ENCODE measurements at regions not wholly inside any gene's neighbourhood (a gene's known extent, or its start where the extent isn't known, plus 50 kb on each side); places are given as distances from the start of the nearest gene placed in this dataset.
"Not testable (repeated sequence)": the region's sequence is repeated elsewhere in the genome, so short reads cannot be mapped to it uniquely, and the experiment has no call there.

DNA sequence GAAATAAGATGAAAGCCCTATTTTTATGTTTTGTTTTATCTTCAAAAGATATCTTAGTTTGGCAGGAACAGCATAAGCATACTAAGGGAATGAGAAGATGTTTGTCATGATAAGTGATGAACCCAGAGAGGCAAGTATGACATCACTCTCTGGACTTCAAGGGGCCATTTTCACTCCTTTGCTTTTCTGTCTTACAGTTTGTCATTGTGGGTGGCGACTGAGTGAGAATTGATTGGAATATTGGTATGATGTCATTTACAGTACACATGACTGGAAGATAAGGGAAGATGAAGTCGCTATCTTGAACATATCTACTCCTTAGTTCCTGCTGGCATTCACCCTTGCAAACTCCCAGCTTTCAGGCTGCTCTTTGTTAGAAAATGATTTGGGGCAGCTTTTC, 258.1 kb upstream of the RAB4A start:
- no peak for DNase-seq (ENCODE audit: low read depth)

DNA sequence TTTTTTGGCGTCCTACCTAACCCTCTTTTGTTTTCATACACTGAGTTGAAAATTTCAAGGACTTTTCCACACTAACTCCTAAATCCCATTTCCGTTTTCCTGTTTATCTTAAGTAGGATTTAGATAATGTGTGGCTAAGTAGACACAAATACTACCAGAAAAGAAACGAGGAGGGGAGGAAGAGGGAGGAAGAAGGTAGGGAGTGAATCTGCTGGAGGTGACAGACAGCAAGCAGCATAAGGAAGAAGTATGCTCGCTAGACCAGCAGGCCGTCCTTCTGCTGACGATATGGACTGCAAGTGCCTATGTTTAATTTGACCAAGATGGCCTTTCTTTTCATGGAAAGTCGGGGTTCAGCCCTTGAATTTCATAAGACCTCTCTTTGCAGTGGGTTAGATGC, 256.9 kb upstream of the RAB4A start:
- no peak for DNase-seq (ENCODE audit: low read depth)

DNA sequence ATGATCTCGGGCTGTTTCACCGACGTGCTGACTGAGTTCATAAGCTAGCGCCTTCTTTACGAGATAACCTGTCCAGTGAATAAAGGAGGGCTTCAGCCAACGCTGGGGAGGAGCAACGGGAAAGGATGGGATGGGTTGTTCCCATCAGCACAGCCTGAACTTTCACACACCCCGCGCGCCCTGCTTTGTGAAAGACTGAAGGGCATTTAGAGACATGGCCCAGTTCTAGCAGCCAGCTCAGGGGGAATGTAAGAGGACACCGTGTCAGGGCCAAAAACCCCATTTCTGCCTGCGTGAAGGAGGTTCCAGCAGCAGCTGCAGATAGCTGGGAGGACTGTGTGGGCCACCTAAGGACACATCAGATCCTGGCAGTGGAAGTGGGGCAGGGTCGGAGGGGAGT, 255.1 kb upstream of the RAB4A start:
- no peak for DNase-seq (ENCODE audit: low read depth)

DNA sequence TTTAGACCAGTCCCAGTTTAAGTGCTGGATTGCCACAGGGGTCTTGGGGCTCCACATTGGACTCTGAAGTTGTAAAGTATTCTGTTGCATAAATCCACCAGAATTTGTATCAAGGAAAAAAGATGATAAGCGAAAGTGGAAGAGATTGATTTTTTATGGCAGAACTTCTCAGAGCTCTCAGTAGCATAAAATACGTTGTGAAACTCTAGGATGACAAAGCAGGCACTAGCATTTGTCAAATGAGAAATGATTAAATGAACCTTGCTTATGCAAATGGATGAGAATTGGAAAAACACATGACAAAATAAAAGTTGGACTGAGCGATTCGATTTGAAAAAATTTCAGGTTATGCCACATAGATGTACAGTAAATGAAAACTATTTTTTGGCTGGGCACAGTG, 253.8 kb upstream of the RAB4A start:
- no peak for DNase-seq (ENCODE audit: low read depth)

DNA sequence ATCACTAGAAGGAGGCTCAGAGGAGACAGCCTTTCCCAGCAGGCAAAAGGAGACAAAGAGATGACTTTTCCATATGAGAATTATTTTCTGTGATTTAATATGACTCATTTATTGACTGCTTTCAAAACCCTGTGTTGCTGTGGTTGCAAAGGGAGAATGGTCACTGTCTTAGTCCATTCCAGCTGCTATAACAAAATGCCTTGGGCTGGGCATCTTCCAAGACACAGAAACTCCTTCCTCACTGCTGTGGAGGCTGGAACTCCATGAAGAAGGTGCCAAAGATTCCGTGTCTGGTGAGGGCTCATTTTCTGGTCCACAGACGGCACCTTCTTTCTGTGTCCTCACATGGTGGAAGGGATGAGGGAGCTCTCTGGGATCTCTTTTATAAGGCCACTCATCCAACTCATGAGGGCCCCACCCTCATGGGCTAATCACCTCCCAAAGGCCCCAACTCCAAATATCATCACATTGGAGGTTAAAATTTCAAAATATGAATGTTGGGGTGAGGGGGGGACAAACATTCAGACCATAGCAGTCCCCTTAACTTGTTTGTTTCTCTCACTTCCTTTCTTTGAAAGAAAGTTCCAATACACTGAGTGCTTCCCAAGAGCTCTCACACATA, 252.1 kb upstream of the RAB4A start:
- no peak for DNase-seq (ENCODE audit: low read depth)

- no peak for DNase-seq (ENCODE audit: low read depth)
These were observed 251.1 kb upstream of the RAB4A start for GRCh38 chr1:229019663-229020271.

DNA sequence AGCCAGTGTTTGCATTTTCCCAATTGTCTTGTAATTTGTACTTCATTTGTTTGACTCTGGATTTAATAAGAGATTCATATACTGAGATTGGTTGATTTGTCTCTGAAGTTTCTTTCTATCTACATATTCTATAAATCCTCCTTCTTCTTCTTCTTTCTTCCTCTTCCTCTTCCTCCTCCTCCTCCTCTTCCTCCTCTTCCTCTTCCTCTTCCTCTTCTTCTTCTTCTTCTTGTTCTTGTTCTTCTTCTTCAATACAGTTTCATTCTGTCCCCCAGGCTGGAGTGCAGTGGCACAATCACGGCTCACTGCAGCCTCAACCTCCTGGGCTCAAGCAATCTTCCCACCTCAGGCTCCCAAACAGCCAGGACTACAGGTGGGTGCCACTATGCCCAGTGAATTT, 249.9 kb upstream of the RAB4A start:
- DNase-seq (ENCODE audit: low read depth): not testable (repeated sequence)

DNA sequence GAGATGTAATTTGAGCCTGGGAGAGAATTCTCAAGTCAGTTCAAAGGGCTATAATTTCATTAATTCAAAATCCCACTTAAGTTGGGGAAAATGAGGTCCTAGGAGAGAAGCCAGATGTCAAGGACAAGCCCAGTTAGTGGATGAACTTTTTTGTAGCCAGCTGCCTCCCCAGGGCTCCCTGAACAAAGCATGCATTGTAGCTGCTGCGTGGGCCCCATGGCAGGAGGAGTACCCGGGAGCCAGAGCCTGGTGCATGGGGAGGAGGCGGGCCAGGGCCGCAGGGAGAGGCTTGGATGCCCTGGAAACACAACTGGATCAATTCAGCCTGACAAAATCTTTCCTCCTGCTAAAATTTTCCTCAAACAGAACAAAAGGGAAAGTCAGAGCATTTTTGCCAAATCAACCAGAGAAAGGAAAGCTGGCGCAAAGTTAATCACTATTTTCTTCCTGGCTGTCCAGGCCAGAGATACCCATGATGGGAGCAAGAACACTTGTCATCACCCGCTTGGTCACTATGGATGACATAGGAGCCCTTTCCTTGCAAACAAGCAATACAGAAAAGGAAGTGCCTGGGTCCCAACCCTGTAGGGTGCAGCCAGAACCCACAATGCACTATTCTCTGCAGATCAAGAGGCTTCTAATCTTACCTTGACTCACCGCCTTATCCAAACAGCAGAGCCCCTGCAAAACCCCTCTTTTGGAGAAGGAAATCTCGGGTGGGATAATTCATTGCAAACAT, 248.1 kb upstream of the RAB4A start:
- DNase-seq (ENCODE audit: low read depth): no peak

DNA sequence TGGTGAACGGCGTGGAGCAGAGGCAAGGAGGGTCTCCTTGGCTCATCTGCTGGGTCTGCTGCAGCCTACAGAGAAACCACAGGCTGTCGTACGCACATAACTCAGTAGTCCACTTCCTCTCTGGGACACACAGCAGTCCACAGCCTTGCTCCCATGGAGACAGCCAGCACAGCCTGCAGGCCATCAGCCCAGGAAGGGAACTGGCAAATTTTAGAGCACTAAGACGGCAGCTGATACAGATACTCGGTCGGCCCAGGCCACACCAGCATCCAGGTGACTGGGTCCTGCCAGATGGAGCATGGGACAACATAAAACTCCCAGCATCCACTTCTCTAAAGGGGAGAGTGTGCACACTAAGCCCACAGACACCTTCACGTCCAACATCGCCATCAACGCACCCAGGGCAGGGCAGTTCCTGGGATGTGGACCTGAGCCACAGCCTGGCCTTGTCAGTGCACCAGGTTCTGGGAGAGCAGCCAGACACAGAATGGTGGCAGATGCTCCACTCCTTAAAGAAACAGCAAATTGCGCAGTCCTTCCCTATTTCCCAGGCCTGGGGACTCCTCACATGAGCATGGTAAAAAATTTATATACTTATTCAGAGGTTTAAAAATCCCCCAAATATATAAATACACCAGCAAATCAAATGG, 247.1 kb upstream of the RAB4A start:
- DNase-seq (ENCODE audit: low read depth): no peak

DNA sequence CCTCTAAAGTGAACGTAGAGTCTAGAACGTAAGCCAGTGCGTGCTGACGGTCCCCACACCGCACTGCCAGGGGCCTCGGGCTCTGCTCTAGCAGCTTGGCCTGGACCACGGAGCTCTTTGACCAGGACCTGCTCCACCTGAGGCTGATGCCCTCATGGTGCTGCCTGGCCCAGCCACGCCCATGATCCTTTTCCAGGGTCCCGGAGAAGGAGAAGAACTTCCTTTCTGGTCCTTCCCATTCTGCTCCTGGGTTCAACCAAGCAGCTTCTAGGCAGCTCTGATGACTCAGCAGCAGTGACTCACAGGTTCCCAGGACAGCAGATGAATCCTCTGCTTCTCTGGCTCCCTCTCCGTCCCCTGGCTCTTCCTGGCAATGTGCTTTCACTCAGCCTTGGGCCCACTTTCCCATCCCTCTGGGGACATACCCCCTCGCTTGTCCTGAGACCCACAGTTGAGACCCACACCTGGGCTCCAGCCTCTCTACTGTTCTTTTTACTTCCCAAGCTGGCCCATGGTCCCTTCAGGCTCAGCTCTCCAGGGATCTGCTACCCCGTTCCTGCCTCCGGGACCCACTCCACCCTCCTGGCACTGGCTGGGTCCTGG, 246.3 kb upstream of the RAB4A start:
- DNase-seq (ENCODE audit: low read depth): no peak

GRCh38 chr1:229025576-229025975, 245.3 kb upstream of the RAB4A start:
- no peak for DNase-seq (ENCODE audit: low read depth)

DNA sequence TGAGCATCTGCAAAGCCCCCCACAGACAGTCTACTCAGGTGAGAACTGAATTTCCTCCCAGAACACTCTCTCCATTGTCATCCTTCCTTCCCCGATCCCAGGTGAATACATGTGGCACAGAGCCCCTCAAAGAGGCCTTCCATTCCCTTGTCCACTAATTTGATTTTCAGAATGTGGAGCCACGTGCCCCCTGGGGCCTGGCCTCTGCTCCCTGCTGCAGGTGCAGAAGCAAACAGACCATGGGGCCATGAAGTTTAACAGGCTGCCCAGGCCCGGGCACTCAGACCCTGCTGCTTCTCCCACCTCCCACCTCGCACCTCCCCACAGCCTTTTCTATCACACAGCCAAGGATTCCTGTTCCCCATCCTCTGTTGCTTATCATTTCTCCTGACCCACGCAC, 243.8 kb upstream of the RAB4A start:
- DNase-seq (ENCODE audit: low read depth): no peak

DNA sequence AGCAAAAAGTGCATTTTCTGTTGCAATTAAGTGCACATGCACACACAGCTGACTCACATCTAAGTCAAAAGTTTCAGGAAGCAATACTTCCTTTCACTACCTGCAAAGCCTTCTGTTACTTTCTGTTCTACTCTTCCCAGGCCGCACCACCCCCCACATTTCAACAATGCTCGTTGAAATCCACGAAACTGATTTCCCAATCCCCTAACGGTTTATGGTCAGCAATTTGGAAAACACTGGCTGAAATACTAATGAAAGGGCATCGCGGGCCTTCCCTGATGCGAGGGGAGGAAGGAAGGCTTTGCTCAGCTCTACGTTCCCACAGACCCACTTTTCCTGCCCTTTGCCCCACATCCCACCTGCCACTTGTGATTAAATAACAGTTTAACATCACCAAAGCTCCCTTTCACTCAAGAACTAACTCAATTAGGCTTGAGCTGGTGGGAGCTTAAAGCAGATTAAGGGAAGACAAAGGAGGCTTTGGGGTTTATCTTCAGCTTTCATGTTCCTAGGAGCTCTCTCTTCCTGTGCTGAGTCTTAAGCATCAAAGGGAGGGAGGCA, 243.2 kb upstream of the RAB4A start:
- no peak for DNase-seq (ENCODE audit: low read depth)

GRCh38 chr1:229028544-229028943, 242.4 kb upstream of the RAB4A start:
- no peak for DNase-seq (ENCODE audit: low read depth)

- no peak for DNase-seq (ENCODE audit: low read depth)
These were observed 241.7 kb upstream of the RAB4A start for GRCh38 chr1:229028987-229029878.

- DNase-seq (ENCODE audit: low read depth): no peak
These were observed 241.1 kb upstream of the RAB4A start for GRCh38 chr1:229029879-229030235.

DNA sequence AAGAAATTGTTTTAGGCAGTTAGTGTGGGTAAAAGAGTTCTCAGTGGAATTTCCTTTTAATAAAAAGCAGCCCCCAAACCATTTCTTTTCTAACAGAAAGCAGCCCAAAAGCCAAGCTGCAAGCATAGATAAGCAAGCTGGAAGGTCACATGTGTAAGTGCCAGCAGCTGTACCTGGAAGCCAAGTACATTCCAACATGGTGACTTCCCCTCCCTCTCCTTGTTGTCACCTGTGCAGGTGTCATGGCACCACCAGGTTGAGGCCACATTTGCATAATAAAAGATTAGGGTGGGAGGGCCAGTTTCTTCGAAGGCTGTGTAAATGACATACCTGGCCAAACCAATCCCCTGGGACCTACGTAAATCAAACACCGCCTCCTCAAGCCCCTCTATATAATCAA, 240.3 kb upstream of the RAB4A start:
- DNase-seq (ENCODE audit: low read depth): no peak

DNA sequence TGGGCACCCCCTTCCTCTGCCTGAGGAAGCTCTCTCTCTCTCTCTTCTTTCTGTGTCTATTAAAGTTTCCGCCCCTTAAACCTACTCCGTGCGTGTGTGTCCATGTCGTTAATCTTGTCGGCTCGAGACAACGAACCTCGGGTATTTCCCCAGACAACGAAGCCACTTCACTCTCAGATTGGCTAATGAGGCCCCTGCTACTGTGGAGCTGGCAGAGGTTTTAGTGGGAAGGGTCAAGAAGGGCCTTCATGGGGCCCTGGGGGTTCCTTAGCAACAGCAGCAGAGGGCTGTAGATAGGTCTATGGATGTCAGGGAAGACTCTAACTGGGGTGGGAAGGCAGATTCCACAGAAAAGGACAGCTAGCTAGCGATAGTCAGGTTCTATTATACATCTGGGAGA, 239.8 kb upstream of the RAB4A start:
- no peak for DNase-seq (ENCODE audit: low read depth)

DNA sequence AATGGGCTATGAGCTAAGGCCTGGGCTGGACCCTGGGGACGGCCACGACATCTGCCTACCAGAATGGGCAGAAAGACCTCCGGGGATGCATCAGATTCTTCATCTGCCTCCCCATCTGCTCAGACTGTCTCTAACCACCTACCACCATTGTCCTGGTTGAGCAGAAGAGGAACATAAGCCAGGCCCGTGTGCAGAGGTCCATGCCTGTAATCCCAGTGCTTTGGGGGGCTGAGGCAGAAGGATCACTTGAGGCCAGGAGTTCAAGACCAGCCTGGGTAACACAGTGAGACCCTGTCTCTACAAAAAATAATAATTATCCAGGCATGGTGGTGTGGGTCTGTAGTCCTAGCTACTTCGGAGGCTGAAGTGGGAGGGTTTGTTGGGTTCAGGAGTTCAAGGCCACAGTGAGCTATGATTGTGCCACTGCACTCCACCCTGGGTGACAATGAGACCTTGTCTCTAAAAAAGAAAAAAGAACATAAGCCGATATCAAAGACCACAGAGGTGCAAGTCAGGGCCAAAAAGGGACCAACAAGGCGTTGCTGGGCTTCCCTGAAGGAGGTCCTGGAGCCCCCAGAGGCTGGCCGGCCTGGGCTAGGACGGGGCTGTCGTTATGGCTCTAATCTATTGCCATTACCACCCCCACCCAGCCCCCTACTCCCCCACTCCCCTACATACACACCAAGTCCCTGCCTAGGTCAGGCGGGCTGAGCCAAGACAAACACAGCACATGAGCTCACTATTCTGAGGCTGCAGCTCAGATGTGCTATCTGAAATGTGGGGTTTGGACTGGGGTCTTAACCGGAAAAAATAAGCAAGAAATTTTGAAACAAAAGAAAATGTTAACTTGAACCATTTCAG, 239.2 kb upstream of the RAB4A start:
- no peak for DNase-seq (ENCODE audit: low read depth)

- DNase-seq (ENCODE audit: low read depth): no peak
These were observed 238.5 kb upstream of the RAB4A start for GRCh38 chr1:229032375-229032774.

Data from stimulated activated CD4-positive, alpha-beta T cell treated with anti-CD3 and anti-CD28 coated beads, Interleukin-2, amount 100 ng/mL, for 4 hours (primary cell).